ENCODE measurements at regions not wholly inside any gene's neighbourhood (a gene's known extent, or its start where the extent isn't known, plus 50 kb on each side); places are given as distances from the start of the nearest gene placed in this dataset.

DNA sequence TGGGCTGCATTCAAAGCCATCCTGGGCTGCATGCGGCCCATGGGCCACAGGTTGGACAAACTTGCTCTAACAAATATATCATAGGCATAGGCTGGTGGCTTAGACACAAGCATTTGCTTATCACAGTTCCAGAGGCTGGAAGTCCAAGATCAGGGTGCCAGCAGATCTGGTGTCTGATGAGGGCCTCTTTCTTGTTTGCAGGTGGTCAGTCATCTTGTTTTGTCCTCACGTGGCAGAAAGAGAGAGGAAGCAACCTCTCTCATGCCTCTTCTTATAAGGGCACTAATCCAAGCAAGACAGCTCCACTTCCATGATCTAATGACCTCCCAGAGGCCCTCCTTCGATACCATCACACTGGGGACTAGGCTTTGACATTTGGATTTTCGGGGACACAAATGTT, 238.7 kb upstream of the TNRC6C start:
- peaks cover 5% of the 10 kb centered on the region for H3K9me3 Mint-ChIP-seq
- H3K27me3 Mint-ChIP-seq (ENCODE audit: low read depth) = no peaks in the 10 kb centered on the region
- CTCF ChIA-PET = no interaction called here

DNA sequence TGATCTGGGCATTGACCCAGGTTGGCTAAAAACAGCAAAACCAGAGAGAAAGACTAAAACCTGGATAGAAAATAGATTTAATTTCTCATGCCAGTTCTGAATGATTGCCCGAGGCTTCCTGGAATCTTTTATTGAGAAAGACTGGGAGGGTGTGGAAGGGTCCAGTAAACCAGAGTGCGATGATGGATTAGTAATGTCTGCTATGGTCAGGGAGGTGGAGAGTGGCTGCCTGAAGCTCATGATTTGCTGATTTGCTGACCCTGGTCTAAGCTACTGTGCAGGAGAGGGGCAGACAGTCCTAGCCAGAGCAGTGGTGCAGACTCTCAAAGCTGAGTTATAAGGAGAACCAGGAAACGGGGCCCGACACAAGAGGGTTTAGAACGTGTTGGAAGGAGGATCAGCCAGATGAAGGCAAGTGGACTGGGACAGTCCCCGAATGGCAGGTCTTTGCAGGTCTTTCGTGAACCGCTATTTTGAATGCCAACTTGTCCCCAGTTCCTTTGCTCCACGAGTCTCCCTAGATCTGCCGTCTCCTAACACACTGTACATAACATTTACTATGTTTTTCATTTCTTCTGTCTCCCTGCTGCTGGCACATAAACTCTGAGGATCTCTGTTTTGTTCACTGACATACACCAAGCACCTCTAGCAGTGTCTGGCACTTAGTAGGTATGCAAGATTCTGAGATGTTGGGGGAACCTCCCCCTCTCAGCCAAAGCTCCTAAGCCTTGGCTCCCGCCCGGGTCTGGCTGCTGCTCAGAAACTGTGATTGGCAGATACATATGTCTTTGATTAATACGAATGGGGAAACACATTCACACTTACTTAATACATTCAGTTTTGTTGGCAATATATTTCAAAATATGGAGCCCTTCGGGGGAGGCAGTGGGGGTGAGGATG, 237.3 kb upstream of the TNRC6C start:
- H3K4me1 Mint-ChIP-seq (ENCODE audit: low read depth) = no peaks in the 10 kb centered on the region
- H3K27me3 Mint-ChIP-seq (ENCODE audit: low read depth) = no peaks in the 10 kb centered on the region
- no peak overlapping the region for H3K4me3 Mint-ChIP-seq
- H3K27ac Mint-ChIP-seq = no peak overlapping the region
- intact Hi-C loops (cut with micrococcal nuclease) = no loop called here
- H3K36me3 Mint-ChIP-seq (ENCODE audit: low read depth) = no peaks in the 10 kb centered on the region
- peaks cover 4% of the 10 kb centered on the region for H3K9me3 Mint-ChIP-seq
- no peak for DNase-seq
- CTCF ChIA-PET = no interaction called here

More for the DNA sequence above, 238.7 kb upstream of the TNRC6C start:
- no peak for DNase-seq
- Mint-ChIP-seq H3K36me3 (ENCODE audit: low read depth) (no peaks in the 10 kb centered on the region), H3K4me1 (ENCODE audit: low read depth) (no peaks in the 10 kb centered on the region), H3K4me3 (no peak overlapping the region), H3K27ac (no peak overlapping the region)
- intact Hi-C loops (cut with micrococcal nuclease) = no loop called here

GRCh38 chr17:77721846-77722160, 236.7 kb upstream of the TNRC6C start:
- Mint-ChIP-seq H3K27me3 (ENCODE audit: low read depth) (no peaks in the 10 kb centered on the region), H3K4me1 (ENCODE audit: low read depth) (no peaks in the 10 kb centered on the region), H3K27ac (no peak overlapping the region), H3K36me3 (ENCODE audit: low read depth) (no peaks in the 10 kb centered on the region), H3K4me3 (no peak overlapping the region), H3K9me3 (no peaks in the 10 kb centered on the region)
- intact Hi-C loops (cut with micrococcal nuclease) = no loop called here
- CTCF ChIA-PET = no interaction called here
- no peak for DNase-seq

DNA sequence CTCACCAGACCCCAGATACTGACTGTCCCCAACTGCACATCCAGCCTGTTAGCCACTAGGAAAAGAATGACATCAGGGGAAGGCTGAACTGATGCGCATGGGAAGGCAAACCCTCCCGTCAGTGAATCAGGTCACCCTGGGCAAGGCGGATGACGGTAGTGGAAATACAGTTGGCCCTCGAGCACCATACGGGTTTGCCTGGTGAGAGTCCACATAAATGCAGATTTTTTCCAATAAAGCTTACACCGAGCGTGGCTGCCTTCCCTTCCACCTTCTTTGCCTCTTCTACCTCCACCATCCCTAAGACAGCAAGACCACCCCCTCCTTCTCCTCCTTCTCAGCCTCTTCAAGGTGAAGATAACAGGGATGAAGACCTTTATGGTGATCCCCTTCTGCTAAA, 236.1 kb upstream of the TNRC6C start:
- H3K27me3 Mint-ChIP-seq (ENCODE audit: low read depth) = no peaks in the 10 kb centered on the region
- H3K27ac Mint-ChIP-seq = no peak overlapping the region
- no peaks in the 10 kb centered on the region for H3K4me1 Mint-ChIP-seq (ENCODE audit: low read depth)
- H3K4me3 Mint-ChIP-seq = no peak overlapping the region
- no peaks in the 10 kb centered on the region for H3K36me3 Mint-ChIP-seq (ENCODE audit: low read depth)
- DNase-seq = no peak
- intact Hi-C loops (cut with micrococcal nuclease) = no loop called here
- CTCF ChIA-PET = no interaction called here
- no peaks in the 10 kb centered on the region for H3K9me3 Mint-ChIP-seq

GRCh38 chr17:77723071-77723908, 235.2 kb upstream of the TNRC6C start:
- Mint-ChIP-seq H3K27ac (no peak overlapping the region), H3K27me3 (ENCODE audit: low read depth) (no peaks in the 10 kb centered on the region), H3K36me3 (ENCODE audit: low read depth) (no peaks in the 10 kb centered on the region), H3K4me3 (no peak overlapping the region), H3K9me3 (no peaks in the 10 kb centered on the region), H3K4me1 (ENCODE audit: low read depth) (peaks cover 2% of the 10 kb centered on the region)
- CTCF ChIA-PET = no interaction called here
- intact Hi-C loops (cut with micrococcal nuclease) = no loop called here
- no peak for DNase-seq

- H3K4me3 Mint-ChIP-seq = no peak overlapping the region
- H3K4me1 Mint-ChIP-seq (ENCODE audit: low read depth) = peaks cover 2% of the 10 kb centered on the region
- no peaks in the 10 kb centered on the region for H3K9me3 Mint-ChIP-seq
- intact Hi-C loops (cut with micrococcal nuclease) = no loop called here
- H3K36me3 Mint-ChIP-seq (ENCODE audit: low read depth) = no peaks in the 10 kb centered on the region
- DNase-seq = no peak
- H3K27me3 Mint-ChIP-seq (ENCODE audit: low read depth) = no peaks in the 10 kb centered on the region
- H3K27ac Mint-ChIP-seq = no peak overlapping the region
- CTCF ChIA-PET = no interaction called here
Observed at GRCh38 chr17:77723909-77724875, 234.3 kb upstream of the TNRC6C start.

- intact Hi-C loops (cut with micrococcal nuclease) = no loop called here
- Mint-ChIP-seq H3K27me3 (ENCODE audit: low read depth) (no peaks in the 10 kb centered on the region), H3K4me3 (no peak overlapping the region), H3K4me1 (ENCODE audit: low read depth) (peaks cover 2% of the 10 kb centered on the region), H3K36me3 (ENCODE audit: low read depth) (no peaks in the 10 kb centered on the region), H3K9me3 (no peaks in the 10 kb centered on the region), H3K27ac (no peak overlapping the region)
- DNase-seq = no peak
- CTCF ChIA-PET = no interaction called here
Observed at GRCh38 chr17:77724876-77725615, 233.5 kb upstream of the TNRC6C start.

DNA sequence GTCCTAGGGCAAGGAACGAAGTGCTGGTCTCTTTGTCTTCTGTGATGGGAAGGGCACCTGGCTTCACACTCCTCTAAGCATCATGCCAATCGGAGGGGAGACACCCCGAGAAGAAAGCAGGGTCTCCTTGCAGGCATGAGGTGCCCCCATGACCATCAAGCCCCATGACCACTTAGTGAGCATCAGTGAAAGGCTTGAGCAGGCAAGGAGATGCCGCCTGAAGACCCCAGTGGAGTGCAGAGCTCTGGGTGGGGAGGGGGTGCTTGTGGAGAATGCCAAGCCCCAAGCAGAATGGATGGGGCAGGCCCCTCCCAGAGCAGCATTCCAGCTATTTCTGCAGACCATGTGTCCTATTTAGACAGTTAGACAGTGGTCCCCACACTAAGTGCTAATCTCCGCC, 232.7 kb upstream of the TNRC6C start:
- Mint-ChIP-seq H3K4me3 (no peak overlapping the region), H3K36me3 (ENCODE audit: low read depth) (no peaks in the 10 kb centered on the region), H3K27ac (no peak overlapping the region), H3K9me3 (peaks cover 3% of the 10 kb centered on the region), H3K27me3 (ENCODE audit: low read depth) (no peaks in the 10 kb centered on the region), H3K4me1 (ENCODE audit: low read depth) (peaks cover 2% of the 10 kb centered on the region)
- intact Hi-C loops (cut with micrococcal nuclease) = no loop called here
- CTCF ChIA-PET = no interaction called here
- DNase-seq = no peak

- H3K4me1 Mint-ChIP-seq (ENCODE audit: low read depth) = peaks cover 2% of the 10 kb centered on the region
- H3K27ac Mint-ChIP-seq = no peak overlapping the region
- CTCF ChIA-PET = interaction anchor here (1.1 kb wide), 1 partner anchor 15 kb away, joined by 3 read pairs; no protein-coding TSS in a partner anchor
- no peak overlapping the region for H3K4me3 Mint-ChIP-seq
- peaks cover 3% of the 10 kb centered on the region for H3K9me3 Mint-ChIP-seq
- no peak for DNase-seq
- intact Hi-C loops (cut with micrococcal nuclease) = no loop called here
- H3K27me3 Mint-ChIP-seq (ENCODE audit: low read depth) = no peaks in the 10 kb centered on the region
- no peaks in the 10 kb centered on the region for H3K36me3 Mint-ChIP-seq (ENCODE audit: low read depth)
Observed at GRCh38 chr17:77726549-77727006, 231.9 kb upstream of the TNRC6C start.

DNA sequence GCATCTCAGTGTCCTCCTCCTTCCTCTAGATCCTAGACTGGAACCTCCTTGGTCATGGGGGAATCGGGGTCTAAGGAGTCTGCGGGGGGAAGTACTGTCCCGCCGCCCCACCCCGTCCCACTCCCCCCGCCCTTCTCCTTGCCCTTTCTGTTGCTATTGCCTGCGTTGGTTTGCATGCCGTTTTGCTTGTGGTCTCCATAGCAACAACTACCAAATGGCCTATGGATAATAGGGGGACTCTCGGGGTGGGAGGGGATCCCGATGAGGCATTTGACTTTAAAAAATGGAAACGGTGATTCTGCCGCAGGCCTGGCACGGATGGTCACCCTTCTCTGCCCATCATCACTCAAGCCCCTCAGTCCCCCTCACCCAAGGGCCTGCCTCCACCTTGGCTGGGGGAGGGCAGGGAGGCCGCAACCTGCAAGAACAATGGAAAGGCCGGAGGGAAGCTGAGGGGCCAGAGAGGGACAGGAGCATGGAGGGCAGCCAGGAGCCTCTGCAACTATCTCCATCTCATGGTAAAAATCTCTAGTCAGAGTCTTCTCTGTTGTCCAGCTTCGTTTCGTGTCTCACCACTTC, 231.4 kb upstream of the TNRC6C start:
- CTCF ChIA-PET = interaction anchor here (0.6 to 1.1 kb wide), 2 partner anchors 14 to 107 kb away, joined by 3 to 4 read pairs; no protein-coding TSS in a partner anchor
- H3K27me3 Mint-ChIP-seq (ENCODE audit: low read depth) = no peaks in the 10 kb centered on the region
- no peak for DNase-seq
- H3K4me1 Mint-ChIP-seq (ENCODE audit: low read depth) = peaks cover 2% of the 10 kb centered on the region
- H3K9me3 Mint-ChIP-seq = peaks cover 3% of the 10 kb centered on the region
- H3K36me3 Mint-ChIP-seq (ENCODE audit: low read depth) = no peaks in the 10 kb centered on the region
- intact Hi-C loops (cut with micrococcal nuclease) = no loop called here
- no peak overlapping the region for H3K4me3 Mint-ChIP-seq
- no peak overlapping the region for H3K27ac Mint-ChIP-seq

DNA sequence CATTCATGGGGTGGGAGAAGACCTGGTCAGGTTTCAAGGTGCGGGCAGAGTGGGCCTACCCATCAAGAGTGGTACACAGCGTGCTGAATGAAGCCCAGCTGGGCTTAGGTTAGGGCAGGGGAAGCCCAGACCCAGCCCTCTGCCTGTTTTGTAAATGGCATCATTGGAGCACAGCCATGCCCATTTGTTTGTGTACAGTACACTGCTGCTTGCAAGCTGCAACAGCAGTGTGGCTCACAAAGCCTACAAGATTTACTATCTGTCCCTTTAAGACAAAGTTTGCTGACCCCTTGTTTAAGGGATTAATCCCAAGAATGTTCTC, 230.1 kb upstream of the TNRC6C start:
- no peak for DNase-seq
- Mint-ChIP-seq H3K27ac (no peak overlapping the region), H3K4me3 (no peak overlapping the region), H3K4me1 (ENCODE audit: low read depth) (peaks cover 2% of the 10 kb centered on the region), H3K9me3 (peaks cover 12% of the 10 kb centered on the region), H3K27me3 (ENCODE audit: low read depth) (no peaks in the 10 kb centered on the region), H3K36me3 (ENCODE audit: low read depth) (no peaks in the 10 kb centered on the region)
- CTCF ChIA-PET = no interaction called here
- intact Hi-C loops (cut with micrococcal nuclease) = no loop called here

Data from activated naive CD4-positive, alpha-beta T cell treated with anti-CD3 and anti-CD28 coated beads for 36 hours (primary cell).